ENCODE measurements at regions not wholly inside any gene's neighbourhood (a gene's known extent, or its start where the extent isn't known, plus 50 kb on each side); places are given as distances from the start of the nearest gene placed in this dataset.

- TF ChIP-seq POLR2A (IDR thresholded peaks at IDR 0.05; ENCODE audit: low read depth, low read length), result no peak
- no peak for TF ChIP-seq POLR2AphosphoS5 (IDR thresholded peaks at IDR 0.05; ENCODE audit: low read depth, low read length)
- no peak for TF ChIP-seq TAF1 (IDR thresholded peaks at IDR 0.05; ENCODE audit: borderline replicate concordance, low read depth, low read length)
These were observed 98.5 kb upstream of the RMDN2 start for GRCh38 chr2:37826611-37827010.

Measured in GM12892 (cell line).